ENCODE measurements at regions not wholly inside any gene's neighbourhood (a gene's known extent, or its start where the extent isn't known, plus 50 kb on each side); places are given as distances from the start of the nearest gene placed in this dataset.

DNA sequence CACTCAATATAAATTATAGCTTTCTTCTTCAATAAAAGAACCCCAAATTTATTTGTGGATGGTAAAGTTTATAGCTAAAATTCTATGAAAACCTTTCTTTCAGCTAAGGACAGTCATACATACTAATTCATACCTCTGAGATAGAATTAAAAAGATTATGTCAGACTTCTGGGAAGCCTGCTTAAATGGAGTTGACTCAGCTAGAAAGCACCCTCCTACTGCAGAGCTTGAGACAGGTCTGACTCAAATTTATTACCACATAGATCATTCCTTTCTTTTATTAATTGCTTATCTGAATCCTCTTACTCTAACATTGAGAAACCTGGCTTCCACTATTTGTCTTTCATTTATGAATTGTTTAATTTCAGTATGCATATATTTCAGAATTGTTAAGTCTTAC, 1007.0 kb upstream of the LRFN5 start:
- CTCF ChIA-PET: no interaction called here
- intact Hi-C loops (cut with micrococcal nuclease): no loop called here
- DNase-seq (ENCODE audit: low read depth, low spot score) (no peak), ATAC-seq (no peak)
- BruUV-seq (replicated peaks): no TSS peak
- Histone ChIP-seq H3K9me2 (ENCODE audit: insufficient read depth) (no peaks in the 10 kb centered on the region), H3K4me2 (ENCODE audit: low read length) (no peak overlapping the region), H3K36me3 (ENCODE audit: control insufficient read depth in 1 of 2, insufficient read depth in 2 of 2, low read length in 2 of 2) (no peaks in the 10 kb centered on the region), H3K79me2 (ENCODE audit: insufficient read depth, low read length) (no peaks in the 10 kb centered on the region), H3K27me3 (ENCODE audit: insufficient read depth, low read length) (no peaks in the 10 kb centered on the region), H4K20me1 (ENCODE audit: insufficient read depth) (no peaks in the 10 kb centered on the region), H3K9me3 (ENCODE audit: control insufficient read depth in 1 of 2, insufficient read depth in 1 of 2, low read depth in 1 of 2, low read length in 2 of 2) (peaks cover 0 to 3% of the 10 kb centered on the region in 2 experiments; a peak in 1 of 4 replicates), H3K27ac (ENCODE audit: low read depth, low read length) (no peak overlapping the region), H3K4me3 (replicated peaks in 1 of 2; ENCODE audit: low read depth in 1 of 2, low read length in 2 of 2) (no peak overlapping the region), H3K9ac (ENCODE audit: low read length) (no peak overlapping the region), H3K4me1 (ENCODE audit: control insufficient read depth in 1 of 2, insufficient read depth in 2 of 2, low read length in 2 of 2) (no peaks in the 10 kb centered on the region), H2AFZ (ENCODE audit: low read depth, low read length, poor library complexity, severe bottlenecking) (no peak overlapping the region)
- no peak for TF ChIP-seq CBX3 (IDR thresholded peaks at IDR 0.05; ENCODE audit: low read depth)
- no peak for TF ChIP-seq ZFX (IDR thresholded peaks at IDR 0.05)
- no peak for TF ChIP-seq SRF (IDR thresholded peaks at IDR 0.05; ENCODE audit: low read depth)
- no peak for TF ChIP-seq SP1 (IDR thresholded peaks at IDR 0.05; ENCODE audit: low read depth)
- TF ChIP-seq, protein P1, sequence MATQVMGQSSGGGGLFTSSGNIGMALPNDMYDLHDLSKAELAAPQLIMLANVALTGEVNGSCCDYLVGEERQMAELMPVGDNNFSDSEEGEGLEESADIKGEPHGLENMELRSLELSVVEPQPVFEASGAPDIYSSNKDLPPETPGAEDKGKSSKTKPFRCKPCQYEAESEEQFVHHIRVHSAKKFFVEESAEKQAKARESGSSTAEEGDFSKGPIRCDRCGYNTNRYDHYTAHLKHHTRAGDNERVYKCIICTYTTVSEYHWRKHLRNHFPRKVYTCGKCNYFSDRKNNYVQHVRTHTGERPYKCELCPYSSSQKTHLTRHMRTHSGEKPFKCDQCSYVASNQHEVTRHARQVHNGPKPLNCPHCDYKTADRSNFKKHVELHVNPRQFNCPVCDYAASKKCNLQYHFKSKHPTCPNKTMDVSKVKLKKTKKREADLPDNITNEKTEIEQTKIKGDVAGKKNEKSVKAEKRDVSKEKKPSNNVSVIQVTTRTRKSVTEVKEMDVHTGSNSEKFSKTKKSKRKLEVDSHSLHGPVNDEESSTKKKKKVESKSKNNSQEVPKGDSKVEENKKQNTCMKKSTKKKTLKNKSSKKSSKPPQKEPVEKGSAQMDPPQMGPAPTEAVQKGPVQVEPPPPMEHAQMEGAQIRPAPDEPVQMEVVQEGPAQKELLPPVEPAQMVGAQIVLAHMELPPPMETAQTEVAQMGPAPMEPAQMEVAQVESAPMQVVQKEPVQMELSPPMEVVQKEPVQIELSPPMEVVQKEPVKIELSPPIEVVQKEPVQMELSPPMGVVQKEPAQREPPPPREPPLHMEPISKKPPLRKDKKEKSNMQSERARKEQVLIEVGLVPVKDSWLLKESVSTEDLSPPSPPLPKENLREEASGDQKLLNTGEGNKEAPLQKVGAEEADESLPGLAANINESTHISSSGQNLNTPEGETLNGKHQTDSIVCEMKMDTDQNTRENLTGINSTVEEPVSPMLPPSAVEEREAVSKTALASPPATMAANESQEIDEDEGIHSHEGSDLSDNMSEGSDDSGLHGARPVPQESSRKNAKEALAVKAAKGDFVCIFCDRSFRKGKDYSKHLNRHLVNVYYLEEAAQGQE (IDR thresholded peaks at IDR 0.05; ENCODE audit: low read depth): no peak
- TF ChIP-seq, protein P2, sequence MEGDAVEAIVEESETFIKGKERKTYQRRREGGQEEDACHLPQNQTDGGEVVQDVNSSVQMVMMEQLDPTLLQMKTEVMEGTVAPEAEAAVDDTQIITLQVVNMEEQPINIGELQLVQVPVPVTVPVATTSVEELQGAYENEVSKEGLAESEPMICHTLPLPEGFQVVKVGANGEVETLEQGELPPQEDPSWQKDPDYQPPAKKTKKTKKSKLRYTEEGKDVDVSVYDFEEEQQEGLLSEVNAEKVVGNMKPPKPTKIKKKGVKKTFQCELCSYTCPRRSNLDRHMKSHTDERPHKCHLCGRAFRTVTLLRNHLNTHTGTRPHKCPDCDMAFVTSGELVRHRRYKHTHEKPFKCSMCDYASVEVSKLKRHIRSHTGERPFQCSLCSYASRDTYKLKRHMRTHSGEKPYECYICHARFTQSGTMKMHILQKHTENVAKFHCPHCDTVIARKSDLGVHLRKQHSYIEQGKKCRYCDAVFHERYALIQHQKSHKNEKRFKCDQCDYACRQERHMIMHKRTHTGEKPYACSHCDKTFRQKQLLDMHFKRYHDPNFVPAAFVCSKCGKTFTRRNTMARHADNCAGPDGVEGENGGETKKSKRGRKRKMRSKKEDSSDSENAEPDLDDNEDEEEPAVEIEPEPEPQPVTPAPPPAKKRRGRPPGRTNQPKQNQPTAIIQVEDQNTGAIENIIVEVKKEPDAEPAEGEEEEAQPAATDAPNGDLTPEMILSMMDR (IDR thresholded peaks at IDR 0.05 in 2 of 3, conservative IDR thresholded peaks at IDR 0.05 in 1 of 3; ENCODE audit: borderline replicate concordance in 1 of 3, insufficient read depth in 1 of 3, low read depth in 2 of 3, low read length in 2 of 3): no peak
- POLR2A ChIA-PET: no interaction called here
- RAD21 ChIA-PET (ENCODE audit: low non-redundant PET in 1 of 2, low total read pairs in 2 of 2, uncharacterized antibody in 2 of 2, unreplicated experiment in 2 of 2): no interaction called here
